ENCODE measurements at regions not wholly inside any gene's neighbourhood (a gene's known extent, or its start where the extent isn't known, plus 50 kb on each side); places are given as distances from the start of the nearest gene placed in this dataset.

- Histone ChIP-seq H3K4me1 (ENCODE audit: insufficient read depth, low read length, poor library complexity, severe bottlenecking) (no peaks in the 10 kb centered on the region), H3K4me3 (ENCODE audit: low read depth, low read length, poor library complexity, severe bottlenecking) (no peak overlapping the region), H3K4me2 (ENCODE audit: low read length) (no peak overlapping the region), H4K20me1 (ENCODE audit: insufficient read depth, low read length) (no peaks in the 10 kb centered on the region), H3K27ac (ENCODE audit: low read depth, low read length, poor library complexity, severe bottlenecking) (no peak overlapping the region), H3K9me3 (ENCODE audit: low read length) (no peaks in the 10 kb centered on the region), H3K9me2 (ENCODE audit: insufficient read depth, low read length) (no peaks in the 10 kb centered on the region), H3K79me2 (ENCODE audit: insufficient read depth, low read depth, low read length) (no peaks in the 10 kb centered on the region), H2AFZ (ENCODE audit: low read length) (no peak overlapping the region), H3K36me3 (ENCODE audit: insufficient read depth, low read length) (no peaks in the 10 kb centered on the region)
- BruUV-seq (replicated peaks), result no TSS peak
- intact Hi-C loops (cut with micrococcal nuclease; ENCODE audit: unreplicated experiment), result no loop called here
- CTCF ChIA-PET (ENCODE audit: unreplicated experiment), result no interaction called here
- TF ChIP-seq CTCF (conservative IDR thresholded peaks at IDR 0.05; ENCODE audit: low read length) (no peak), EZH2phosphoT487 (IDR thresholded peaks at IDR 0.05; ENCODE audit: borderline replicate concordance, low read depth, low read length) (no peak)
- POLR2A ChIA-PET, result no interaction called here
- DNase-seq (ENCODE audit: low spot score), result no peak
These were observed 104.1 kb downstream of the EVX1 start for GRCh38 chr7:27346531-27347275.

GRCh38 chr7:27347276-27347640, 104.7 kb downstream of the EVX1 start:
- Histone ChIP-seq H3K4me3 (ENCODE audit: low read depth, low read length, poor library complexity, severe bottlenecking) (no peak overlapping the region), H3K9me3 (ENCODE audit: low read length) (no peaks in the 10 kb centered on the region), H3K4me1 (ENCODE audit: insufficient read depth, low read length, poor library complexity, severe bottlenecking) (no peaks in the 10 kb centered on the region), H2AFZ (ENCODE audit: low read length) (no peak overlapping the region), H4K20me1 (ENCODE audit: insufficient read depth, low read length) (no peaks in the 10 kb centered on the region), H3K36me3 (ENCODE audit: insufficient read depth, low read length) (no peaks in the 10 kb centered on the region), H3K79me2 (ENCODE audit: insufficient read depth, low read depth, low read length) (no peaks in the 10 kb centered on the region), H3K27ac (ENCODE audit: low read depth, low read length, poor library complexity, severe bottlenecking) (no peak overlapping the region), H3K4me2 (ENCODE audit: low read length) (no peak overlapping the region), H3K9me2 (ENCODE audit: insufficient read depth, low read length) (no peaks in the 10 kb centered on the region)
- no peak for TF ChIP-seq CTCF (conservative IDR thresholded peaks at IDR 0.05; ENCODE audit: low read length)
- no peak for TF ChIP-seq EZH2phosphoT487 (IDR thresholded peaks at IDR 0.05; ENCODE audit: borderline replicate concordance, low read depth, low read length)
- no peak for DNase-seq (ENCODE audit: low spot score)
- intact Hi-C loops (cut with micrococcal nuclease; ENCODE audit: unreplicated experiment), result no loop called here
- ChIA-PET POLR2A (no interaction called here), CTCF (ENCODE audit: unreplicated experiment) (no interaction called here)
- no TSS peak for BruUV-seq (replicated peaks)

- Histone ChIP-seq H4K20me1 (ENCODE audit: insufficient read depth, low read length) (no peaks in the 10 kb centered on the region), H3K4me3 (ENCODE audit: low read depth, low read length, poor library complexity, severe bottlenecking) (no peak overlapping the region), H3K36me3 (ENCODE audit: insufficient read depth, low read length) (no peaks in the 10 kb centered on the region), H3K4me2 (ENCODE audit: low read length) (no peak overlapping the region), H3K9me3 (ENCODE audit: low read length) (no peaks in the 10 kb centered on the region), H2AFZ (ENCODE audit: low read length) (no peak overlapping the region), H3K4me1 (ENCODE audit: insufficient read depth, low read length, poor library complexity, severe bottlenecking) (no peaks in the 10 kb centered on the region), H3K79me2 (ENCODE audit: insufficient read depth, low read depth, low read length) (no peaks in the 10 kb centered on the region), H3K27ac (ENCODE audit: low read depth, low read length, poor library complexity, severe bottlenecking) (no peak overlapping the region), H3K9me2 (ENCODE audit: insufficient read depth, low read length) (no peaks in the 10 kb centered on the region)
- DNase-seq (ENCODE audit: low spot score), result no peak
- no peak for TF ChIP-seq EZH2phosphoT487 (IDR thresholded peaks at IDR 0.05; ENCODE audit: borderline replicate concordance, low read depth, low read length)
- TF ChIP-seq CTCF (conservative IDR thresholded peaks at IDR 0.05; ENCODE audit: low read length), result no peak
- ChIA-PET POLR2A (interaction anchor here (0.7 kb wide), 1 partner anchor 257 kb away, joined by 6 read pairs; no protein-coding TSS in a partner anchor), CTCF (ENCODE audit: unreplicated experiment) (no interaction called here)
- intact Hi-C loops (cut with micrococcal nuclease; ENCODE audit: unreplicated experiment), result no loop called here
- BruUV-seq (replicated peaks), result no TSS peak
These were observed 107.0 kb downstream of the EVX1 start for GRCh38 chr7:27349621-27350020.
